GM18861 (cell line): ENCODE measurements at regions not wholly inside any gene's neighbourhood (a gene's known extent, or its start where the extent isn't known, plus 50 kb on each side); places are given as distances from the start of the nearest gene placed in this dataset.

Source experiments
- ATAC-seq: cut with Tn5 transposase; IDR thresholded peaks from one replicate; pipeline ENCODE4 v1.9.1; 2021; ENCODE audit not compliant: unreplicated experiment

GRCh38 chr15:39139431-39140059 is 441.3 kb upstream of the THBS1 start:
- ATAC-seq = peak; percentile 30

- peak; percentile 51 for ATAC-seq
Measured at GRCh38 chr15:39140060-39140604, 440.7 kb upstream of the THBS1 start.

GRCh38 chr15:39142500-39142899 is 438.4 kb upstream of the THBS1 start:
- no peak for ATAC-seq

GRCh38 chr15:39143479-39143878 is 437.4 kb upstream of the THBS1 start:
- no peak for ATAC-seq

GRCh38 chr15:39144051-39144450 is 436.8 kb upstream of the THBS1 start:
- no peak for ATAC-seq

- no peak for ATAC-seq
Measured at GRCh38 chr15:39144613-39145499, 436.0 kb upstream of the THBS1 start.

GRCh38 chr15:39145854-39146625 is 434.8 kb upstream of the THBS1 start:
- ATAC-seq = no peak

GRCh38 chr15:39149636-39150150 is 431.2 kb upstream of the THBS1 start:
- ATAC-seq = no peak

GRCh38 chr15:39151545-39151944 is 429.3 kb upstream of the THBS1 start:
- no peak for ATAC-seq

- ATAC-seq = no peak
Measured at GRCh38 chr15:39153058-39153714, 427.7 kb upstream of the THBS1 start.

GRCh38 chr15:39153716-39154115 is 427.2 kb upstream of the THBS1 start:
- ATAC-seq = no peak

- no peak for ATAC-seq
Measured at GRCh38 chr15:39154227-39154638, 426.6 kb upstream of the THBS1 start.

GRCh38 chr15:39154776-39155175 is 426.1 kb upstream of the THBS1 start:
- no peak for ATAC-seq

GRCh38 chr15:39156166-39156565 is 424.7 kb upstream of the THBS1 start:
- no peak for ATAC-seq

- ATAC-seq = no peak
Measured at GRCh38 chr15:39156646-39157250, 424.1 kb upstream of the THBS1 start.

- ATAC-seq = no peak
Measured at GRCh38 chr15:39157882-39158281, 423.0 kb upstream of the THBS1 start.

GRCh38 chr15:39159833-39160232 is 421.0 kb upstream of the THBS1 start:
- ATAC-seq = no peak

- no peak for ATAC-seq
Measured at GRCh38 chr15:39161096-39161495, 419.8 kb upstream of the THBS1 start.

GRCh38 chr15:39165020-39165706 is 415.7 kb upstream of the THBS1 start:
- ATAC-seq = no peak
